MG63 (cell line): ENCODE measurements at regions not wholly inside any gene's neighbourhood (a gene's known extent, or its start where the extent isn't known, plus 50 kb on each side); places are given as distances from the start of the nearest gene placed in this dataset.

ENCODE experiments used
- DNase-seq: peaks from one replicate; pipeline ENCODE4 v3.0.0-alpha.2; 2020
- H3K27me3 ChIP-seq: fragments of 250-450 bp; sonication (Bioruptor Pico); 2 replicates; pipeline ENCODE4 v1.5.1; 2020; ENCODE audit warnings: mild to moderate bottlenecking, moderate library complexity
- H3K36me3 ChIP-seq: fragments of 250-450 bp; sonication (Bioruptor Pico); 2 replicates; pipeline ENCODE4 v1.5.1; 2020; ENCODE audit warnings: mild to moderate bottlenecking, moderate library complexity
- H3K4me3 ChIP-seq: fragments of 250-450 bp; sonication (Bioruptor Pico); 2 replicates; pipeline ENCODE4 v1.5.1; 2020; ENCODE audit warnings: mild to moderate bottlenecking, moderate library complexity
- H3K9me3 ChIP-seq: fragments of 250-450 bp; sonication (Bioruptor Pico); 2 replicates; pipeline ENCODE4 v1.5.1; 2020; ENCODE audit warnings: mild to moderate bottlenecking, moderate library complexity

DNA sequence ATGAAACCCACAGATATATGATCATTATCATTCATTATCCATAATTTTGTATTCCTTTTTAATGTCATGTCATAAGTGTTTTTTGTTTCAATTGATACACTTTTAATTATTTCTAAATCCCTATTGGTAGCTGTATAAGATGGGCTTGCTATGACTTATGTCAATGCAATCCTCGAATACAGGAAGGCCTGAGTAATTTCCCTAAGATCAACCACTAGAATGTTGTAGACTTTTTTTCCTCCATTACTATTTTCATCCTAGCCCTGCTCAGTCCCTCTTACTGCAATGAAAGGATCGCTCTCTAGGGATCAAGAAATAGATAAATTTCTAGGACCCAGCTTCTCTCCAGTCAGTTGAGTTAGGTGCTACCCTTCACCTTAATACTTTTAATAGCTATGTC, 186.3 kb downstream of the KCNE4 start:
- Histone ChIP-seq H3K9me3 (no peaks in the 10 kb centered on the region), H3K27me3 (no peaks in the 10 kb centered on the region), H3K36me3 (no peaks in the 10 kb centered on the region), H3K4me3 (no peak overlapping the region)
- DNase-seq = no peak

DNA sequence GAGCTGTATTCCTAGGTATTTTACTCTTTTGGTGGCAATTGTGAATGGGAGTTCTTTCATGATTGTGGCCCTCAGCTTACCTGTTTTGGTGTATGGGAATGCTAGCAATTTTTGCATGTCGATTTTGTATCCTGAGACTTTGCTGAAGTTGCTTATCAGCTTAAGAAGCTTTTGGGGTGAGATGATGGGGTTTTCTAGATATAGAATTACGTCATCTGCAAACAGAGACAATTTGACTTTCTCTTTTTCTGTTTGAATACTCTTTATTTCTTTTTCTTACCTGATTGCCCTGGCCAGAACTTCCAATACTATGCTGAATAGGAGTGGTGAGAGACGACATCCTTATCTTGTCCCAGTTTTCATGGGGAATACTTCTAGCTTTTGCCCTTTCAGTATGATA, 191.2 kb downstream of the KCNE4 start:
- Histone ChIP-seq H3K9me3 (no peaks in the 10 kb centered on the region; the same call in 1 of the 2 replicates), H3K36me3 (no peaks in the 10 kb centered on the region), H3K4me3 (no peak overlapping the region), H3K27me3 (no peaks in the 10 kb centered on the region)
- no peak for DNase-seq

GRCh38 chr2:223247136-223247535, 195.1 kb downstream of the KCNE4 start:
- H3K27me3 ChIP-seq = no peaks in the 10 kb centered on the region
- H3K36me3 ChIP-seq = no peaks in the 10 kb centered on the region
- no peak overlapping the region for H3K4me3 ChIP-seq
- no peak for DNase-seq
- H3K9me3 ChIP-seq = no peaks in the 10 kb centered on the region; the same call in 1 of the 2 replicates

GRCh38 chr2:223251656-223252229, 199.8 kb downstream of the KCNE4 start:
- Histone ChIP-seq H3K9me3 (peaks cover 3% of the 10 kb centered on the region; the same call in 1 of the 2 replicates), H3K4me3 (no peak overlapping the region), H3K27me3 (no peaks in the 10 kb centered on the region), H3K36me3 (no peaks in the 10 kb centered on the region)
- no peak for DNase-seq

- no peak overlapping the region for H3K4me3 ChIP-seq
- DNase-seq = no peak
- no peaks in the 10 kb centered on the region for H3K36me3 ChIP-seq
- no peaks in the 10 kb centered on the region for H3K27me3 ChIP-seq
- peaks cover 3% of the 10 kb centered on the region; the same call in 1 of the 2 replicates for H3K9me3 ChIP-seq
Observed at GRCh38 chr2:223260681-223261080, 208.7 kb downstream of the KCNE4 start.

DNA sequence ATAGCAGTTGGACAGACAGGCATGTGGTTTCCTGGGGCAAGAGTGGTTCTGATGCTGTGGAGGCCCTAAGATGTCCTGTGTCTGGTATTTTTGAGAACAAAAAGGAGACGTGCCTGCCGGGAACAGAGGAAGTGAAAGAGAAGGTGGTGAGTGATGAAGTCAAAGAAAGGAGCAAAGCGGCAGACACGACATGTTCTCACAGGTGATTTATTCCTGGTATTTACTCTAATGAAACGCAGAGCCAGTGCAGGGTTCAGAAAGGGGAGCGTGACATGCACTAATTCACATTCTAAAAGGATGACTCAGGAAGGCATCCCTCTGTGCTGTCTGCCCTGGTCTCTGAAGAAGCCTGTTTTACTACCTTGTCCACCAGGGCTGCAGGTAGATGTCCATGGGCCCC, 211.0 kb downstream of the KCNE4 start:
- no peak for DNase-seq

GRCh38 chr2:223264541-223265193, 212.7 kb downstream of the KCNE4 start:
- DNase-seq = no peak
- Histone ChIP-seq H3K9me3 (no peaks in the 10 kb centered on the region), H3K27me3 (no peaks in the 10 kb centered on the region), H3K4me3 (no peak overlapping the region), H3K36me3 (no peaks in the 10 kb centered on the region)

More for the DNA sequence above, 211.0 kb downstream of the KCNE4 start:
- H3K27me3 ChIP-seq = no peaks in the 10 kb centered on the region
- H3K9me3 ChIP-seq = no peaks in the 10 kb centered on the region; the same call in 1 of the 2 replicates
- H3K4me3 ChIP-seq = no peak overlapping the region
- no peaks in the 10 kb centered on the region for H3K36me3 ChIP-seq

- no peaks in the 10 kb centered on the region for H3K9me3 ChIP-seq
- no peak overlapping the region for H3K4me3 ChIP-seq
- H3K27me3 ChIP-seq = no peaks in the 10 kb centered on the region
- no peak for DNase-seq
- H3K36me3 ChIP-seq = no peaks in the 10 kb centered on the region
Observed at GRCh38 chr2:223267160-223267951, 215.4 kb downstream of the KCNE4 start.

GRCh38 chr2:223269386-223269785, 217.4 kb downstream of the KCNE4 start:
- Histone ChIP-seq H3K9me3 (no peaks in the 10 kb centered on the region), H3K4me3 (no peak overlapping the region), H3K36me3 (no peaks in the 10 kb centered on the region), H3K27me3 (no peaks in the 10 kb centered on the region)
- DNase-seq = no peak

- Histone ChIP-seq H3K4me3 (no peak overlapping the region), H3K27me3 (no peaks in the 10 kb centered on the region), H3K36me3 (no peaks in the 10 kb centered on the region), H3K9me3 (no peaks in the 10 kb centered on the region)
- no peak for DNase-seq
Observed at GRCh38 chr2:223270548-223270947, 218.6 kb downstream of the KCNE4 start.

- Histone ChIP-seq H3K4me3 (no peak overlapping the region), H3K9me3 (no peaks in the 10 kb centered on the region), H3K36me3 (no peaks in the 10 kb centered on the region), H3K27me3 (no peaks in the 10 kb centered on the region; the same call in 1 of the 2 replicates)
- no peak for DNase-seq
Observed at GRCh38 chr2:223273995-223274394, 222.0 kb downstream of the KCNE4 start.

DNA sequence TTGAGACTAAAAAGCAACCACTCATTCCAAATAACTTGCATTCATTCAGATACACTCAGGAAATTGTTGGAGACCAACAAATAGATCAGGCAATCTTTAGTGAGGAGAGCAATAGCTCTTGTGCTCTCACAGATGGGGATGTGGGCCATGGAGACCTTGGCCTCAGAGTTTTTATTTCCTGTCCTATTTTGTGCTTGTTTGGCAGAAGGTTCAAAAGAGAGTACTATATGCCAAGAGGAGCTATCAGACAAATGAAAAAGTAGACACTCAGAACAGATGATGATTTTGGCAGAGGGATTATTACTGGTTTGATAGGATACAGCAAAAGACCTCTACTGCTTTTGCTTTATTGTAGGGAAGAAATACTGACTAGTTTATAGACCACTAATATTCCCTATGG, 230.2 kb downstream of the KCNE4 start:
- H3K4me3 ChIP-seq = no peak overlapping the region
- no peak for DNase-seq
- no peaks in the 10 kb centered on the region for H3K9me3 ChIP-seq
- no peaks in the 10 kb centered on the region for H3K36me3 ChIP-seq
- no peaks in the 10 kb centered on the region; the same call in 1 of the 2 replicates for H3K27me3 ChIP-seq

- no peak for DNase-seq
- no peaks in the 10 kb centered on the region for H3K36me3 ChIP-seq
- H3K27me3 ChIP-seq = no peaks in the 10 kb centered on the region; the same call in 1 of the 2 replicates
- H3K9me3 ChIP-seq = no peaks in the 10 kb centered on the region
- H3K4me3 ChIP-seq = no peak overlapping the region
Observed at GRCh38 chr2:223283329-223283728, 231.3 kb downstream of the KCNE4 start.

- no peak for DNase-seq
- no peaks in the 10 kb centered on the region; the same call in 1 of the 2 replicates for H3K27me3 ChIP-seq
- no peak overlapping the region for H3K4me3 ChIP-seq
- H3K36me3 ChIP-seq = no peaks in the 10 kb centered on the region
- no peaks in the 10 kb centered on the region for H3K9me3 ChIP-seq
Observed at GRCh38 chr2:223283771-223284170, 231.8 kb downstream of the KCNE4 start.

- H3K4me3 ChIP-seq = no peak overlapping the region
- no peaks in the 10 kb centered on the region; the same call in 1 of the 2 replicates for H3K9me3 ChIP-seq
- DNase-seq = no peak
- H3K27me3 ChIP-seq = no peaks in the 10 kb centered on the region
- no peaks in the 10 kb centered on the region for H3K36me3 ChIP-seq
Observed at GRCh38 chr2:223285370-223286265, 233.6 kb downstream of the KCNE4 start.

DNA sequence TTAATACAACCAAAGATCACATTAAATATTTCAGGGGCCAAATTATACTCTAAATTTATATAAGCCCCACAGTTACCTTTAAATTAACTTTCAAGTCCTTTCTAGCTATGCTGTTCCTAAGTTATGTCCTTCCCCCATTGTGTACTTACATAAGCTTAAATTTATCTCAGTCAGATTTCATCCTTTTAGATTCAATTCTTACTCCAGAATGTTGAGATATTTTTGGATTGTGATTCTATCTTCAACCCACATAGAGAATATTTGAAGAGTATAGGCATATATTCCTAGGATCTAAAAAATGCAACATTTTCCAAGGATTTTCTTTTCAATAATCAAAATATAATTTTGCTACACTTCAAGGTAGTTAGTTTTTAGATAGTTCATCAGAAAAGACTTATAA, 242.8 kb downstream of the KCNE4 start:
- Histone ChIP-seq H3K27me3 (no peaks in the 10 kb centered on the region), H3K36me3 (no peaks in the 10 kb centered on the region), H3K9me3 (no peaks in the 10 kb centered on the region; the same call in 1 of the 2 replicates), H3K4me3 (no peak overlapping the region)
- no peak for DNase-seq
